ENCODE measurements at regions not wholly inside any gene's neighbourhood (a gene's known extent, or its start where the extent isn't known, plus 50 kb on each side); places are given as distances from the start of the nearest gene placed in this dataset.
"Not testable (repeated sequence)": the region's sequence is repeated elsewhere in the genome, so short reads cannot be mapped to it uniquely, and the experiment has no call there.

- DNase-seq, result no peak
Observed at GRCh38 chr17:12195418-12195817, 174.7 kb downstream of the MAP2K4 start.

DNA sequence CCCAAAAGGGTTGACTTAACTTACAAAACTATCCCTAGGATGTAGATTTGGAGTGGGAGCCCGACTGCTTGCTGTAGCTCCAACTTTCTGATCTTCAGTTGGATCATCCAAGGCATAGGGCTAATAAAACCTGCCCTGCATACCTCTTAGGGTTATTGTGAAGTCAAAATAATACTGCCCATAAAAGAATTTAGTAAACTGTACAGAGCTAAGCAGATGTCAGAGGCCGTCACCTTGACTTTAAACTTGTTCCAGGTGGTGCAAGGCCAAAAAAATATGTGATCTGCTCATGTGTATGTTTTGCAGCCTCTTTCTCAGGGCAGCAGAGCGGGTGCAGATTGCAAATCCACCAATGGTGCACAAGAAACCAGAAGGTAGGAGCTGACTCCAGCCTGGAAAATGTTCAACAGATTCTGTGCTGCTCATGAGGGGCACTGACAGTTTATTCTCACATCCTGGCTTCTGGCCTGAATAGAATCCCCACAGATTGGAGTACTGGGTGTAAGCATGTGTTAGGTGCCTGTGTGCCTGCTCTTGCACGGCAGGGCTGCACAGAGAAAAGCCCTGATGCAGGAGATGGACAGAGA lies 180.7 kb downstream of the MAP2K4 start:
- no peak for DNase-seq

GRCh38 chr17:12209632-12210191 lies 189.0 kb downstream of the MAP2K4 start:
- DNase-seq, result no peak

DNA sequence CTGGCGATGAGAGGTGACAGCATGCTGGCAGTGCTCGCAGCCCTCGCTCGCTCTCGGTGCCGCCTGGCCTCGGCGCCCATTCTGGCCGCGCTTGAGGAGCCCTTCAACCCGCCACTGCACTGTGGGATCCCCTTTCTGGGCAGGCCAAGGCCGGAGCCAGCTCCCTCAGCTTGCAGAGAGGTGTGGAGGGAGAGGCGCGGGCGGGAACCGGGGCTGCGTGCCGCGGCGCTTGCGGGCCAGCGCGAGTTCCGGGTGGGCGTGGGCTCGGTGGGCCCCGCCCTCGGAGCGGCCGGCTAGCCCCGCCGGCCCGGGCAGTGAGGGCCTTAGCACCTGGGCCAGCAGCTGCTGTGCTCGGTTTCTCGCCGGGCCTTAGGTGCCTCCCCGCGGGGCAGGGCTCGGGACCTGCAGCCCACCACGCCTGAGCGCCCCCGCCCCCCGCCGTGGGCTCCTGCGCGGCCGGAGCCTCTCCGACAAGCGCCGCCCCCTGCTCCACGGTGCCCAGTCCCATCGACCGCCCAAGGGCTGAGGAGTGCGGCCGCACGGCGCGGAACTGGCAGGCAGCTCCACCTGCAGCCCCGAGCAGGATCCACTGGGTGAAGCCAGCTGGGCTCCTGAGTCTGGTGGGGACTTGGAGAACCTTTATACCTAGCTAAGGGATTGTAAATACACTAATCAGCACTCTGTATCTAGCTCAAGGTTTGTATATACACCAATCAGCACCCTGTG lies 200.2 kb downstream of the MAP2K4 start:
- DNase-seq, result not testable (repeated sequence)

DNA sequence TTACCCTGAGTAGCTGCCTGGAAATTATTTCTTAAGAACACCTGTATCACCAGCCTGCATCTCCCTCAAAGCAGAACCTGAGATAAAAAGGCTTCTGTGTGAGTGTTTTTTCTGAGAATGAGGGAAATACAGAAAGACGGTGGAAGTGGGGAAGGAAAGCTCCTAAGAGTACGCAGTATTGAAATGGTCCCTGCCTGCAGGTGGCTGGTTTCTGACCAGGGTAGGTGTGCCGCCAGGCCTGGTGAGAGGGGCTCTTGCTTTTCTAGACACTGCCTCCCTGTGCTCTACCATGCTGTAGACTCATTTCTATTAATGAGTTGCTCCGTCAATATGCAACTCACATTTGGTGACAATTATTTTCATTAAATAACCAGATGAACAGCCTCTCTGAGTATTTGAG lies 201.7 kb downstream of the MAP2K4 start:
- no peak for DNase-seq

DNA sequence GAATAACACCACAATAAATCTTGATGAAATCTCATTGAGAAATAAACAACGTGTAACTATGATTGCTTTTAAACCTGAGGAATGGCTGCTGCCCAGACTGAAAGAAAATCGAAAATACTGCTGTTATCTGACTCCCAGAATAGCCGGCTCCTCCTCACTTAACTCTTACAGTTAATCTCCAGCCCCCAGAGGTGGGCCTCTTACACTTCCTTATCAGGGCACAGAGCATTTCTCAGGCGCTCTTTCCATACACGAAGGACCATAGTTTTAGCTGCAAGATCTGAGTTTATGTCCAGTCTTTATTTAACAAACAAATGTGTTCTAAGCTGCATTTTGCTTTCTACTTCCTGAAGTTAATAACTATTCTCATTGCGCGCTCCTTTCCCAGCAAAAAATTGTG lies 206.9 kb downstream of the MAP2K4 start:
- no peak for DNase-seq

- DNase-seq, result no peak
Observed at GRCh38 chr17:12229335-12229734, 208.7 kb downstream of the MAP2K4 start.

- DNase-seq, result no peak
Observed at GRCh38 chr17:12230481-12231354, 210.0 kb downstream of the MAP2K4 start.

DNA sequence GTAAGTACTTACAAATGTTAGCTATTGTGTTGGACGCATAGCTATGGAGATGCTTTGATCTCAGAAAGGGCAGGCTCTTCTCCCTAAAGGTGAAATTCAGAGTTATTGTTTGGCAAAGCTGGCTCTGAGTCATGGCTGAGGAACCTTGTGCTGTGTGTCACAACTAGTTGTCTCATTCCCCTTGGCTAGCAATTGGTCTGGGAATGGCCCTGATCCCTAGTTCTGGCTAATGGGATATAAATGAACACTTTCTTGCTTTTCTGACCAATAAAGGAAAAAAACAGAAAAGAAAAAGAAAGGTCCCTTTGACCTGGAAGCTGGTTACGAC lies 210.6 kb downstream of the MAP2K4 start:
- DNase-seq, result no peak

GRCh38 chr17:12239021-12239420 lies 218.3 kb downstream of the MAP2K4 start:
- not testable (repeated sequence) for DNase-seq

DNA sequence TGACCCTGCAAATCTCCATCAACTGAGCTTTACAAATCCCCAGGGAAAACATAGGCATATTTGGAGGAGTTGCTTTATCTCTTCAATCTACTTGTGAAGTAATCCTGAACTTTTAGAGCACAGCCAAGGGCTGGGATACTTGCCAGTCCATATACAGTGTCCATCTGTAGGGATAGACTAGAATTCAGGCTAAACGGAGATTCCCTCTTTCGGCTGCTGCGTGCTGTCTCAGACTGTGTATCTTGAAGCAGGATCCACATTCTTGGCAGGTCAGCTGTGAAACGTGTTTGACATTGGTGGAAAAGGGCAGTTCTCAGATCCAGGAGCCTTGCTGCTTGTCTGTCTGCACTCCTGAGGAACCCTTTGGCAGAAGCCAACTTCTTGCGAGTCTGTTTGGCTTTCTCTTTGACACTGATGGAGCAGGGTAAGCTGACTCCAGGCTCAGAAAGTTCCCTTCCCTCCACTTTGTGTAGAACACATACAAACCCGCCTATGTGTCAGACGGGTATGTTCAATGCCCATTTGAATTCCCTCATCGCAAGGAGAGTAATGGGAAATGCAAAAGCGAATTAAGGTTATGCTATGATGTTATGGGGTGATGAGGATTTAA lies 221.8 kb downstream of the MAP2K4 start:
- DNase-seq, result no peak

DNA sequence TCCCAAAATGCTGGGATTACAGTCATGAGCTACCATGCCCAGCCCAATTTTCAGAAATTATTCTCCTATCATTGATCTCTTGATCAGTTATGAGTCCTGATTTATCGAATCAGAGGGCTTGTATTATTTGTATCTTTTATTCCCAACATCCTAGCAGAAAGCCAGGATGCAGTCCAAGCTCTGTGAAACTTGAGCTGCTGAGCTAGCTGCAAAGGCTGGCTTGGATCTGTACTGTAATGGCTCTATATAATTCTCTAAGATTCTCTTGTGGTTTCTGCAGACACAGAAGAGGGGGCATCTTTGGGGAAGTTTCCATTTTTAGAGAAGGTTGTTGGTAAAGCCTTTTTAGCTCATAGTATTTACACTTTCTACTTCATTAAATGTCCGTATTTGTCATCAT lies 227.1 kb downstream of the MAP2K4 start:
- no peak for DNase-seq

GRCh38 chr17:12250973-12251372 lies 230.3 kb downstream of the MAP2K4 start:
- no peak for DNase-seq

DNA sequence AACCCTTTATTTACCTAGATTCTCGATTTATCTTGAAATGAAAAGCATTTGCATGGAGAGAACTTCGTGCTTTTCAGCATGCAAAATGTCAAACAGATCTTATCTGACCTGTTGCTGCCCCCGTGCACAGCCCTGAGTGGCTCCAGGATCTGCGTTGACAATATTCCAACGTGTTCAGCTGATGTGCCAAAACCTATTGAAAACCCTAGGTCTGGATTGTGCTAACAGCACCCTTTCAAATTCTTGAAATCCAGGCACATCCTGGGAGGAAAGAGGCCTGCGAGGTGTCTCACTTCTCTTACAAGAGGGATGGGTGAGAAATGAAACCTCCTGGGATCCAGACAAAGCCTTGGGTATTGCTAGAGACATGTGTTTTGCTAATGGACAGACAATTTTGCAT lies 231.8 kb downstream of the MAP2K4 start:
- no peak for DNase-seq

DNA sequence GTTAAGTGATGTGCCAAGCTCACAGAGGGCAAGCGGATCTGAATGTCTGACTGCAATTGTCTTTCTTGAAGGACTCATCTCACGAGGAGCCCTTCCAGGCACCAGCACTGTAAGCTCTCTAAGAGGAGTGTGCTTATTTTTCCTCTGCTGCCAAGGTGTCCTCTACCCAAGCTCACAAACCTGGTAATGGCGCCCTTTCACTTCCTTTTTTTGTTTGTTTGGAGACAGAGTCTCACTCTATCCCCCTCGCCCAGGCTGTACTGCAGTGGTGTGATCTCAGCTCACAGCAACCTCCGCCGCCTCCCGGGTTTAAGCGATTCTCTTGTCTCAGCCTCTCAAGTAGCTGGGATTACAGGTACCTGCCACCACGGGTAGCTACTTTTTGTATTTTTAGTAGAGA lies 233.8 kb downstream of the MAP2K4 start:
- no peak for DNase-seq

GRCh38 chr17:12256380-12256995 lies 235.8 kb downstream of the MAP2K4 start:
- peak in 1 of 2 donors; percentile 62 for DNase-seq

- no peak for DNase-seq
Observed at GRCh38 chr17:12257176-12257575, 236.5 kb downstream of the MAP2K4 start.

DNA sequence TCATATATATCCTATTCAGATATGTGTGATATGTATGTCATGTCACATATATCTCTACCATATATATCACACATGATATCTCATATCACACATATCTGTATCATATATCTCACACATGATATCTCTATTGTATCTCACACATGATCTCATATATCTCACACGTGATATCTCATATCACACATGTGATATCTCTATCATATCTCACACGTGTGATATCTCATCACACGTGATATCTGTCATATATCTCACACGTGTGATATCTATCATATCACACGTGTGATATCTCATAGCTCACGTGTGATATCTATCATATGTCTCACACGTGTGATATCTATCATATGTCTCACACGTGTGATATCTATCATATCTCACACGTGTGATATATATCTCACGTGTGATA lies 240.7 kb downstream of the MAP2K4 start:
- DNase-seq, result no peak

GRCh38 chr17:12269751-12270150 lies 249.1 kb downstream of the MAP2K4 start:
- no peak for DNase-seq

- no peak for DNase-seq
Observed at GRCh38 chr17:12277827-12278226, 257.1 kb downstream of the MAP2K4 start.

DNA sequence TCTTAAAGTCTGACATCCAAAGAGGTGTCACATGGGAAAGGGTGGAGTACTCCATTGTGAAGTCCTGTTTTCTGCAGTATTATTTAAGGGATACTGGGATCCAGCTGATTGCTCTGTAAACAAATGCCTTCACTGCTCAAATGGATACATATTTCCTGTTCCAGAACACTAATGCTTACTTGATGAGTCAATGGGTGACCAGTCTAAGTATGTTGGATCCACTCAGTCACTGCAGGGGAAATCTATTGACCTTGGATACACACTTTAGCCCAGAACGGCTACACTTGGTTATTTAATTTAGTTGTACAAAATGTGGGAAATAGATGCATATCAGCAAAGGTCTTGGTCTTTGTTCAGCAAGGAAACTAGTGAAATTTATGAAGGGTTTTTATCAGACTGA lies 261.4 kb downstream of the MAP2K4 start:
- no peak for DNase-seq

DNA sequence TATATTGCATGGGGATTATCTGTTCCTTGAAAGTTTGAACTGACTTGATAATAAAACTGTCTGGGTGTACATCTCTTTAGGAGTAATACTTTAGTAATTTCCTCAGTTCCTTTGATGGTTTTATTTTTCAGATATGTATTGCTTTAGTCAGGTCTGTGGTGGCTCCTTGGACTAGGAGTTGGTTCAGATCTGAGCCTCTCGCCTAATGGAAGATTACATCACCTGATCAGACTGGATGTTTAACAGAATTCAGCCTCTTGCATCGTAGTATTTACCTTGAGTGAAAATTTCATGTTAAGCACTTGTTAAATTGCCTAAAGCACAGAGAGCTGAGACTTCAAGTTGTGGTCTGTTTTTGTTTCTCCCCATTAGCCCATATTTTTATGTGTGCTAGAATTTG lies 267.3 kb downstream of the MAP2K4 start:
- no peak for DNase-seq

GRCh38 chr17:12290207-12290606 lies 269.5 kb downstream of the MAP2K4 start:
- no peak for DNase-seq
